GM19023 (cell line): ENCODE measurements at regions not wholly inside any gene's neighbourhood (a gene's known extent, or its start where the extent isn't known, plus 50 kb on each side); places are given as distances from the start of the nearest gene placed in this dataset.

ENCODE experiments used
- ATAC-seq: cut with Tn5 transposase; IDR thresholded peaks from one replicate; pipeline ENCODE4 v1.9.1; 2021; ENCODE audit warnings: mild to moderate bottlenecking, moderate library complexity; ENCODE audit not compliant: unreplicated experiment

DNA sequence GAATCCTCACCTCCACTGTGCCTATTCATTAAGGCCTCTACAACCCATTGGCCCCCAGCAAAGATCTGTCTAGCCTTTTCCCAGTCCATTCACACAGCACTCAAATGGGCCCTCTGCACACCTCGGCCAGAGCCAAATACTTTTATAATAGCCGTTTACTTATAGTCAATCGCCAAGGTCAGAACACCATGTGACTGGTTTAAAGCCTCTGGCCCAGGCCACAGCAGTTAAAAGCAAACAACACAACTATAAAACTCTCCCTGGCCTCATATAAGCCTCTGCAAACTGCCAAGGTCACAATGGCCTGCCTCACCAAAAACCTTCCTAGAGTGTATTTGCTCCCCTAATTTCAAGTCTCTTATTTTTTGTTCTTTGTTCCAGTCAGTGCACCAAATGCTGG lies 562.6 kb downstream of the CAAP1 start:
- no peak for ATAC-seq

DNA sequence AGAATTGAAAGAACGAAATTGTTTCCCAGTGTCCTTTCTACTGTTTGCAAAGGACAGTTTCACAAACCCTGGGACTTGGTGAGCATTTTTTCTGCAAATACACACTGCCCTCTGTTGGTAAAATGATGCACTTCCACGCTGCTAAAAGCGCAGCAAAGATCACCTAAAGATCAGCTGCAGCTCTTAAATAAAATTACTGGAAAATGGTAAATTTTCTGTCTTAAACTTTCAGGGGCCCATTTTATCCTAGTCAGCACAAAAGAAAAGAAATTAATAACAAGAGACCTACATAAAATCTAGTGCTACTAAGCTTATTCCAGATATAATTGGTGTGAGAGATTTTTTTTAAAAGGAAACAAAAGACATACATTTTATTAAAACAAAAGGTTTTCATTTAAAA lies 566.0 kb downstream of the CAAP1 start:
- ATAC-seq: peak; percentile 60

DNA sequence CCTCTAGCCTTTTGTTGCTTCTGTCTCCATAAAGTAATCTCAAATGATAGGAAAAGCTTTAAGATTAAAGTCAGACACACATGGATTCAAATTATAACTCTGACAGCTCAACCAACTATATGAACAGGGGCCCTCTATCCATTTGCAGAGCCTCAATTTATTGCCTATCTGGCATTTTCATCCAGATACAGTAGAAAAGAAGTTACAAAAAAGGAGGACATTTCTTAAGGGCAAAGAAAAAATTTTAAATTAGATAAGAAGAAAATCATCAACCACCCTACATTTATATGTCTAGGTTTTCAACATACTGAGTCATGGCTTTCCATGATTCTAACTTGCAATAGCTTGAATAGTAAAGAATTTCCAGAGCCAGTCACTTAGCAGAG lies 567.2 kb downstream of the CAAP1 start:
- no peak for ATAC-seq

DNA sequence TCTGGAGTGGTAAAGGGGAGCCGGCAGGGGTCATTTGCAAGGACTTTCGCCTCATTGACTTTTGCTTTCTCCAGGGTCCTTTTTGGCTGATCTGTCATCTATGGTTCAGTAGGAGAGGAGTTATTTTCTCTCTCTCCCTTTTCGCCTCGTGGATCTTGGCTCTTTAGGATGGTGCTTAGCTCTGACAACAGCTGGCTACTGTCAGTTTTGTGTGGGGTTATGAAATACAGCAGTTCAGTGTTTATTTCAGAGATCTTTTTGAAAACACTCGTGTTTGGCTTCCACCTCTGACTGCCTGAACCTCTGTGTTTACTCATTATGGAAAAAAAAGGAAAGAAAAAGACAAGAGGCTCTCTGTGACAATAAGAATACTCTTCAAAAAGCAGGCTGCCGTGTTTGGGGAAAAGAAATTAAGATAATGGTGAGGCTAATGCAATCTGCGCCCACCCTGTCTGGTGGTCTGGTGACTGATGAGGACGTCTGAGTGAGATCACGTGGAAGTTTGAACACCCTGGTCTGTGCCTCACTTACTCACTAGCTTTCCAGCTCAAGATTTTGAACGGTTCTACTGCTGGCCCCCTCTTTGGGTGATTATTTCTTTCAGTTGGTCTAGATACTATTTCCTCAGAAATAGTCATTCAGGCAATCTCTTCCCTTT lies 567.7 kb downstream of the CAAP1 start:
- no peak for ATAC-seq

DNA sequence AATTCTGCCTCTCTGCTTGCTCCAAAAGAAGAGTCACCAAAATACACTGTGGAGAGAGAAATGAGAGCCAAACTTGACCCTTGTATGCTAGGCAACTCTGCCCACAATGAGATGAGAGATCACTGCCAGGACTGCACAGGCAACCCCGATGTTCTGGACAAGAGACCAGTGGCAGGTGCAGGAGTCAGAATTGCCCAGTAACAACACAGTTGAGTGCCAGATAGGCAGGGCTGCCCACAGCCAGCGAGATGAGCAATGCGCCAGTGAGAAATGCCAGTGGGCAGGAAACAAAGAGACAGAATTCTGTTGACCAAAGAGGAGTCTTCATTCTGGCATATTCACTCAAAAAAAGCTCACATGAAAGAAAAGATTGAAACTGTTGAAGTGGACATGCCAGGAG lies 570.7 kb downstream of the CAAP1 start:
- no peak for ATAC-seq

- no peak for ATAC-seq
Observed at GRCh38 chr9:26319859-26320258, 572.7 kb downstream of the CAAP1 start.

DNA sequence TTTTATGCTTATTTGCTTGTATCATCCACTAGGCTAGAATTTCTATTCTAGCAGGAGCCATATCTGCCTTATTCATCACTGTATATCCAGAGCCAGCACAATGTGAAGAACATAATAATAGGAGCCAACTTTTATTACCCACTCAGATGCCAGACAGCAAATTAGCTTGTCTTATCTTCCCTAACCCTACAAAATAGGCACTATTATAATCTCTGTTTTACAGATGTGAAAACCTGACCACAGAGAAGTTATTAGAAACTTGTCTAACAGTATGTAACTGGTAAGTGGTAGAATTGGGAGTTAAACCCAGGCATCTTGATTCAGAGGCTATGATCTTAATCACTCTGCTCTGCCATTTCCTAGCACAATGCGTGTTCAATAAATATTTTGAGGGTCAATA lies 579.5 kb downstream of the CAAP1 start:
- no peak for ATAC-seq

GRCh38 chr9:26311463-26311995 lies 581.1 kb downstream of the CAAP1 start:
- ATAC-seq: no peak

- ATAC-seq: no peak
Observed at GRCh38 chr9:26310294-26310693, 582.3 kb downstream of the CAAP1 start.

DNA sequence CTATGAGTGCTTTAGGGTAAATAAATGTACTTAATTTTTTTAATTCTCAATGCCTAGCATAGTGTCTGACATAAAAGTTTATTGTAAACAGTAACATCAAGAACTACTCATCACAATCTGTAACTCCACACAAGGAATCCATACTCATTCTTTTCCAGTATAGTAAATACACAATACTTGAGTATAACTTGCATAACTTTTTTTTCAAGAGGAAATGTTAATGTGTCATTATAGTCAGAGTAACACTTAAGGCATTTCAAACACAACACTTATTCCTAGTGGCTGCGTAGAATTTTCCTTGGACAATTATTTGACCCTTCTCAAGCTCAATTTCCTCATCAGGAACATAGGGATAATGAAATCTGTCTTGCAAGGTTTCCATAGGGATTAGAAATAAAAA lies 584.3 kb downstream of the CAAP1 start:
- no peak for ATAC-seq

DNA sequence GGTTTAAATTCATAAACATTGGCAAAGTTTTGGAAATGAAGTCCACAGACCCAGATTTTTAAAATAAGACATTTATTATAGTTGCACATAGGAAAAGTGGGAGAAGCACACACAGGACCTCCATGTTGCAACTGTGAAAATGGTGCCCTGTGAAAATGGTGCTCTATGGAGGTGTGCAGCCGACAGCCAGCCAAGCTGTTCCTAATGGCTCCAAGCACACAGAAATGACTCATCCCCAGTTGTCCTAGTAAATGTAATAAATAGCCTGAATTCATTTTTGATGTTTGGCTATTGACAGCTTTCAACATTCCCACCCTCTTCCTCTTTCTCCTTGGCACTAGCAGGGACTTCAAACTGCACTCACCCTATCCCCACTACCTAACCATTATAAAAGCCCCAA lies 590.9 kb downstream of the CAAP1 start:
- ATAC-seq: no peak

GRCh38 chr9:26301046-26301445 lies 591.6 kb downstream of the CAAP1 start:
- ATAC-seq: no peak

DNA sequence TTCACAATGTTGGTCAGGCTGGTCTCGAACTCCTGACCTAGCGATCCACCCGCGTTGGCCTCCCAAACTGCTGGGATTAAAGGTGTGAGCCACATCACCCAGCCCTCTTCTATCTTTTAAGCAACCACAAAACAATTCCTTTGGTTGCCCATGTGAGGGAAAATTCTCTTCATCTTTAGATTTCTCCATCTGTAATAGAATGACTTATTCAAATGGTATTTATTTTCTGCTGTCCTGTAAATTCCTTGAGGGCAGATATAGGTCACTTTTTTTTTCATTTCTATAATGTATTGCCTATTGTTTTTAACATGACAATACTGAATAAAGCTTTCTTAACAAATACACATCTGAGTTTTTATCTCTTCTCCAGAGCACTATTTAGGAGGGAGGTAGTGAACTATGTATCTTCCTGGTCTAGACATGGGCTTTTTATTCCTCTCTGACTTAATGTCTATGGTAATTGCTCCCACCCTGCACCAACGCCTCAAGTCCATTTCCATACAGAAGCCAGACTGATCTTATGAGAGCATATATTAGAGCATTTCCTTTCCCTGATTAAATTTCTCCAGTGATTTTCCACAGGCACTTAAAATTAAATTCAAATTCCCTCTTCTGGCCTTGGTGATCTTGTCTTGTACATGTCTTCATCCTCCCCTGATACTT lies 595.6 kb downstream of the CAAP1 start:
- ATAC-seq: no peak

DNA sequence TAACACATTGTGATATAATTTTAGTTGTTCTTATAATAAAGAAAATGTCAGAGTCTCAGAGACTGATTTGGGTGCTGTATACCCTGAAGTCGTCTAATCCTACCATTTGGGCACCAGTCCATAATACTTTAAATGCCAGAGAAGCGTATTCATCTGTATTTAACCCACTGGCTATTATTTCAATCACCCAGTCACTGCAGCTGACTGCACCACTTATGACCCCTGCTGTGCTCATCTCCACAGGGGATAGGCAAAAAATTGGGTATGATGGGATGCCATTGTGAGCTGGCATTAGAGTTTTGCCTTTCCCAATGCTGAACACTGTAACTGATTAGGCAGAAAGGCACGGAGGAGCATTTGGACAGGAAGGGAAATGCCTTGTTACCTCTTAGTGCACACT lies 599.7 kb downstream of the CAAP1 start:
- no peak for ATAC-seq

- no peak for ATAC-seq
Observed at GRCh38 chr9:26271495-26272122, 593.4 kb upstream of the TUSC1 start.

DNA sequence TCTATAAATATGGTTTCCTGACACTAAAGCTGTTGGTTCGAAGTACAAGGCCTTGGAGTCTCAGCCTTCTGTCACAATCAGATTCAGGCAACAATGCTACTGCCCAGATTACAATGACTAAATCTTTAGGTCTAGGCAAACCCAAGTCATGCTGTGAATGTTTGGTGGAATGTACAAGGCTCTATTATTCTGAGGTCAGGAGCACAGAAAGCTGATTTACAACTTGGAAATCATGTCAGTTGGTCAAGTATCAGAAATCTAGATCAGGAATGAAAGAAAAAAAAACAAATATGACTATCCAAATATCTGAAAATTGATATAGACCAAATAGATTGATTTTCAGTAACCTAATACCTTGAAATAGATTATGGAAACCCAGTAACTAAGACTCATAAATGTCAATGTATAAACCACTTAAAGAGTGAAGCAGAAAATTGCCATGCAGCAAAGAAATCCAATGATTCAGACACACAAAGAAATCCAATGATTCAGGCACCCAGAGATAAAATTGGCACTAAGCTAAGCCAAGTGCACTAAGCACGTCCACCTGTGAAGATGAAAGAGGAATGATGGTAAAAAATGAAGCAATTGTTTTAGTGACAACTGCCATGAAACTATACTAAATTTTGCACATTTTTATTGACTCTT lies 588.0 kb upstream of the TUSC1 start:
- ATAC-seq: no peak

GRCh38 chr9:26264709-26265601 lies 586.7 kb upstream of the TUSC1 start:
- no peak for ATAC-seq

- no peak for ATAC-seq
Observed at GRCh38 chr9:26263478-26263877, 585.2 kb upstream of the TUSC1 start.

- ATAC-seq: no peak
Observed at GRCh38 chr9:26262421-26263107, 584.3 kb upstream of the TUSC1 start.
